WTC11 (cell line): ENCODE measurements at regions not wholly inside any gene's neighbourhood (a gene's known extent, or its start where the extent isn't known, plus 50 kb on each side); places are given as distances from the start of the nearest gene placed in this dataset.

ENCODE experiments used
- ATAC-seq: fragments of 200-7000 bp; cut with Tn5 transposase; 2 replicates; pipeline ENCODE4 v1.10.0; 2021; ENCODE audit warnings: mild to moderate bottlenecking, moderate library complexity
- CTCF ChIA-PET: fragments of 300-600 bp; sonication (Branson Sonifier 250); formaldehyde crosslinking; loops from one replicate; lab custom pipeline; 2021; ENCODE audit warnings: antibody characterized with exemption; lab: Charles Lee
- POLR2A ChIA-PET: fragments of 350-600 bp; sonication (Branson Sonifier 250); formaldehyde crosslinking; loops from one replicate; lab custom pipeline; 2021; ENCODE audit warnings: antibody characterized with exemption; lab: Charles Lee
- DNase-seq: peaks from one replicate; pipeline ENCODE4 v3.0.0; 2021; ENCODE audit warnings: low spot score
- H3K27ac Mint-ChIP-seq: 2 replicates; pipeline ENCODE4 v1.8.0; 2021; ENCODE audit warnings: mixed read lengths
- H3K27me3 Mint-ChIP-seq: 2 replicates; pipeline ENCODE4 v1.8.0; 2021; ENCODE audit warnings: low read depth, mild to moderate bottlenecking, moderate library complexity, mixed read lengths
- H3K36me3 Mint-ChIP-seq: 2 replicates; pipeline ENCODE4 v1.8.0; 2021; ENCODE audit warnings: mixed read lengths
- H3K4me1 Mint-ChIP-seq: 2 replicates; pipeline ENCODE4 v1.8.0; 2022; ENCODE audit warnings: mixed read lengths
- H3K4me3 Mint-ChIP-seq: 2 replicates; pipeline ENCODE4 v1.8.0; 2021; ENCODE audit warnings: mild to moderate bottlenecking, moderate library complexity, mixed read lengths
- H3K9me3 Mint-ChIP-seq: 2 replicates; pipeline ENCODE4 v1.8.0; 2021; ENCODE audit warnings: mixed read lengths
- CBFB ChIP-seq: sonication (generic); formaldehyde crosslinking; IDR thresholded peaks from 2 replicates; pipeline ENCODE4 v1.8.1; 2022; ENCODE audit warnings: mild to moderate bottlenecking, low read depth, missing genetic modification reagents
- HMGA2 ChIP-seq: fragments of 250-450 bp; sonication (Bioruptor Pico); IDR thresholded peaks from 2 replicates; pipeline ENCODE4 v1.4.0; 2021; ENCODE audit warnings: mild to moderate bottlenecking, moderate library complexity
- KAT7 ChIP-seq: sonication (generic); formaldehyde crosslinking; IDR thresholded peaks from 2 replicates; pipeline ENCODE4 v1.8.1; 2023; ENCODE audit warnings: missing genetic modification reagents, mild to moderate bottlenecking, borderline replicate concordance
- PRDM15 ChIP-seq: sonication (generic); formaldehyde crosslinking; IDR thresholded peaks from 2 replicates; pipeline ENCODE4 v1.8.0; 2022; ENCODE audit warnings: missing genetic modification reagents
- PRRX2 ChIP-seq: fragments of 250-450 bp; sonication (Bioruptor Pico); IDR thresholded peaks from 2 replicates; pipeline ENCODE4 v1.8.0; 2021; ENCODE audit warnings: mild to moderate bottlenecking
- SP1 ChIP-seq: sonication (generic); formaldehyde crosslinking; conservative IDR thresholded peaks from 2 replicates; pipeline ENCODE4 v1.8.1; 2022; ENCODE audit warnings: missing genetic modification reagents
- TCF7 ChIP-seq: sonication (generic); formaldehyde crosslinking; IDR thresholded peaks from 2 replicates; pipeline ENCODE4 v1.8.0; 2022; ENCODE audit warnings: mild to moderate bottlenecking, low read depth, missing genetic modification reagents, moderate library complexity
- ZNF232 ChIP-seq: sonication (generic); formaldehyde crosslinking; IDR thresholded peaks from 2 replicates; pipeline ENCODE4 v1.8.0; 2022; ENCODE audit warnings: mild to moderate bottlenecking, missing genetic modification reagents
- ZNF281 ChIP-seq: sonication (generic); formaldehyde crosslinking; IDR thresholded peaks from 2 replicates; pipeline ENCODE4 v1.8.0; 2023; ENCODE audit warnings: mild to moderate bottlenecking, missing genetic modification reagents
- TF ChIP-seq, protein P1 (sequence below): sonication (generic); formaldehyde crosslinking; IDR thresholded peaks from 2 replicates; pipeline ENCODE4 v1.8.1; 2022; ENCODE audit warnings: low read depth, missing genetic modification reagents, borderline replicate concordance
- TF ChIP-seq, protein P2 (sequence below): sonication (generic); formaldehyde crosslinking; IDR thresholded peaks from 2 replicates; pipeline ENCODE4 v1.8.1; 2023; ENCODE audit warnings: mild to moderate bottlenecking, moderate library complexity, missing genetic modification reagents

DNA sequence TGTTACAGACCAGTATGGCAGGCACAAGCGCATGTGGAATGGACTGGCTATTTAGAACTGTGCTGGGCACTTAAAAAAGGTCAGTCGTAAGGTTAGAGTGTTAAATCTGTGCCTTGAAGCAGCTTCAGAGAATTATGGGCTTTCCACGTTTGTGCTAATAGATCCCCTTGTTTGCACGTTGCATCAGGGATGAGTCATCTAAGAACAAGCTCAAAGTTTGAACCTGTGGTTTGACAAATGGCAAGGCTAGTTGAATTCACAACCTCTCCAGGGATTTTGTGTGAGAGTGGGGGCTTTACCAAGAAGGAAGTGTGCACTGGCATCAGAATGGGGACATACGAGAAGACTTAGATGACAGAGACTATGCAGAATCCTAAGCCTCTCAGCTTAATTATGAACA, 249.6 kb downstream of the IRX1 start:
- DNase-seq, result no peak
- POLR2A ChIA-PET, result no interaction called here
- peaks cover 9% of the 10 kb centered on the region for H3K4me1 Mint-ChIP-seq

More for the DNA sequence above, 249.6 kb downstream of the IRX1 start:
- Mint-ChIP-seq H3K36me3 (peaks cover 22% of the 10 kb centered on the region), H3K9me3 (peaks cover 28% of the 10 kb centered on the region), H3K27ac (no peak overlapping the region), H3K27me3 (peaks cover 3% of the 10 kb centered on the region; the same call in 1 of the 2 replicates), H3K4me3 (no peak overlapping the region)
- no peak for ATAC-seq
- CTCF ChIA-PET, result no interaction called here
- TF ChIP-seq SP1 (CRISPR knock-in tag) (no peak), KAT7 (no peak), PRRX2 (no peak), HMGA2 (CRISPR knock-in tag) (no peak), ZNF232 (CRISPR knock-in tag) (no peak), ZNF281 (no peak), PRDM15 (CRISPR knock-in tag) (no peak), CBFB (CRISPR knock-in tag) (no peak), TCF7 (CRISPR knock-in tag) (no peak)
- TF ChIP-seq, protein P1, sequence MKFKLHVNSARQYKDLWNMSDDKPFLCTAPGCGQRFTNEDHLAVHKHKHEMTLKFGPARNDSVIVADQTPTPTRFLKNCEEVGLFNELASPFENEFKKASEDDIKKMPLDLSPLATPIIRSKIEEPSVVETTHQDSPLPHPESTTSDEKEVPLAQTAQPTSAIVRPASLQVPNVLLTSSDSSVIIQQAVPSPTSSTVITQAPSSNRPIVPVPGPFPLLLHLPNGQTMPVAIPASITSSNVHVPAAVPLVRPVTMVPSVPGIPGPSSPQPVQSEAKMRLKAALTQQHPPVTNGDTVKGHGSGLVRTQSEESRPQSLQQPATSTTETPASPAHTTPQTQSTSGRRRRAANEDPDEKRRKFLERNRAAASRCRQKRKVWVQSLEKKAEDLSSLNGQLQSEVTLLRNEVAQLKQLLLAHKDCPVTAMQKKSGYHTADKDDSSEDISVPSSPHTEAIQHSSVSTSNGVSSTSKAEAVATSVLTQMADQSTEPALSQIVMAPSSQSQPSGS, result no peak
- TF ChIP-seq, protein P2, sequence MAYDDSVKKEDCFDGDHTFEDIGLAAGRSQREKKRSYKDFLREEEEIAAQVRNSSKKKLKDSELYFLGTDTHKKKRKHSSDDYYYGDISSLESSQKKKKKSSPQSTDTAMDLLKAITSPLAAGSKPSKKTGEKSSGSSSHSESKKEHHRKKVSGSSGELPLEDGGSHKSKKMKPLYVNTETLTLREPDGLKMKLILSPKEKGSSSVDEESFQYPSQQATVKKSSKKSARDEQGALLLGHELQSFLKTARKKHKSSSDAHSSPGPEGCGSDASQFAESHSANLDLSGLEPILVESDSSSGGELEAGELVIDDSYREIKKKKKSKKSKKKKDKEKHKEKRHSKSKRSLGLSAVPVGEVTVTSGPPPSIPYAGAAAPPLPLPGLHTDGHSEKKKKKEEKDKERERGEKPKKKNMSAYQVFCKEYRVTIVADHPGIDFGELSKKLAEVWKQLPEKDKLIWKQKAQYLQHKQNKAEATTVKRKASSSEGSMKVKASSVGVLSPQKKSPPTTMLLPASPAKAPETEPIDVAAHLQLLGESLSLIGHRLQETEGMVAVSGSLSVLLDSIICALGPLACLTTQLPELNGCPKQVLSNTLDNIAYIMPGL (CRISPR knock-in tag), result no peak
